ENCODE measurements at regions not wholly inside any gene's neighbourhood (a gene's known extent, or its start where the extent isn't known, plus 50 kb on each side); places are given as distances from the start of the nearest gene placed in this dataset.

- Histone ChIP-seq H3K4me1 (replicated peaks in 1 of 2; ENCODE audit: control insufficient read depth in 2 of 2, insufficient read depth in 2 of 2, low read length in 2 of 2) (no peaks in the 10 kb centered on the region), H3K36me3 (ENCODE audit: control insufficient read depth, insufficient read depth, low read length) (no peaks in the 10 kb centered on the region), H3K9me3 (replicated peaks; ENCODE audit: control insufficient read depth, insufficient read depth, low read depth, low read length) (no peaks in the 10 kb centered on the region), H3K4me3 (no peak overlapping the region), H3K27me3 (ENCODE audit: control insufficient read depth in 2 of 2, insufficient read depth in 2 of 2, low read length in 2 of 2) (peaks cover 2 to 19% of the 10 kb centered on the region in 2 experiments; a peak in 3 of 5 replicates), H3K4me2 (ENCODE audit: insufficient read depth, low read length) (no peak overlapping the region), H3K79me2 (ENCODE audit: control insufficient read depth, insufficient read depth, low read length) (no peaks in the 10 kb centered on the region), H3K9me1 (ENCODE audit: control insufficient read depth, insufficient read depth, low read length) (no peaks in the 10 kb centered on the region), H4K20me1 (replicated peaks; ENCODE audit: control insufficient read depth, insufficient read depth, low read length) (no peaks in the 10 kb centered on the region), H3K27ac (ENCODE audit: extremely low read depth, low read depth, low read length) (no peak overlapping the region), H3K9ac (ENCODE audit: insufficient read depth in 1 of 2, low read depth in 2 of 2, low read length in 2 of 2) (no peak overlapping the region), H2AFZ (ENCODE audit: low read depth, low read length) (no peak overlapping the region)
- DNase-seq (ENCODE audit: extremely low read depth in 1 of 4, low spot score in 3 of 4): no peak
- no peak for ATAC-seq
- 0% methylated on average over 3 of the region's 4 CpGs for WGBS (ENCODE audit: insufficient coverage, low coverage, missing lambda C conversion rate)
- CTCF ChIA-PET (ENCODE audit: low intra/inter-chr PET ratio): no interaction called here
- BruUV-seq (replicated peaks): no TSS peak
- intact Hi-C loops (cut with micrococcal nuclease) (no loop called here), in situ Hi-C loops (cut with MboI) (no loop called here)
- POLR2A ChIA-PET: interaction anchor here (1.6 kb wide), 1 partner anchor 9 kb away, joined by 5 read pairs; no protein-coding TSS in a partner anchor
- no peak for FAIRE-seq
- no peak for TF ChIP-seq SMARCA4 (IDR thresholded peaks at IDR 0.05)
- no peak for TF ChIP-seq ZNF146 (CRISPR knock-in tag; IDR thresholded peaks at IDR 0.05; ENCODE audit: unreplicated experiment)
- no peak for TF ChIP-seq TFAM (CRISPR knock-in tag; conservative IDR thresholded peaks at IDR 0.05)
- no peak for TF ChIP-seq ZNF407 (IDR thresholded peaks at IDR 0.05; ENCODE audit: low read depth)
- no peak for TF ChIP-seq DMBX1 (CRISPR knock-in tag; IDR thresholded peaks at IDR 0.05; ENCODE audit: borderline replicate concordance)
- no peak for TF ChIP-seq CSDE1 (IDR thresholded peaks at IDR 0.05)
- TF ChIP-seq NR2C1 (IDR thresholded peaks at IDR 0.05): no peak
- TF ChIP-seq NR2C1 (tag; IDR thresholded peaks at IDR 0.05): no peak
- TF ChIP-seq PYGO2 (tag; IDR thresholded peaks at IDR 0.05): no peak
- no peak for TF ChIP-seq MTA3 (IDR thresholded peaks at IDR 0.05; ENCODE audit: borderline replicate concordance)
- TF ChIP-seq ZNF639 (CRISPR knock-in tag; conservative IDR thresholded peaks at IDR 0.05 in 1 of 2, IDR thresholded peaks at IDR 0.05 in 1 of 2): no peak
- no peak for TF ChIP-seq ZNF212 (CRISPR knock-in tag; IDR thresholded peaks at IDR 0.05)
- TF ChIP-seq MEIS2 (IDR thresholded peaks at IDR 0.05; ENCODE audit: partially characterized antibody): no peak
- TF ChIP-seq ATF7 (IDR thresholded peaks at IDR 0.05): no peak
- TF ChIP-seq L3MBTL2 (IDR thresholded peaks at IDR 0.05): no peak
- no peak for TF ChIP-seq TBP (optimal IDR thresholded peaks at IDR 0.05; ENCODE audit: low read depth, low read length)
- no peak for TF ChIP-seq ZNF24 (IDR thresholded peaks at IDR 0.05)
These were observed 67.7 kb downstream of the CALM1 start for GRCh38 chr14:90464481-90464880.
